ENCODE measurements at regions not wholly inside any gene's neighbourhood (a gene's known extent, or its start where the extent isn't known, plus 50 kb on each side); places are given as distances from the start of the nearest gene placed in this dataset.

DNA sequence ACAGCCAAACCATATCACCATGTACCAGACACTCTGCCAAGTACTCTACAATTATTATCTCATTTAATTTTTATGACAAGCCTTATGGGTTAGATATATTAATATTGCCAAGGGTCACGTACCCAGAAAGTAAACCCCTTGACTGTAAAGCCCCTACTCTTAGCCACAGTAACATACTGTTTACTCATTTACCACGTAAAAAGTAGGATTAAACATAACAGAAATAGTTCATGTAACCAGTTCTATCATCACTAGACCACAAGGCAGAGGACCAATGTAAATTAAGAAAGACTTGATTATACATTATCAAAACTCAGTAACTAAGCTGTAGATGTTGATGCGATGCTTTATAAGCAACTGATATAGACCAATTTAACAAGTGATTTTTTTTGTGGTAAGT, 101.5 kb upstream of the CNTNAP4 start:
- DNase-seq, result no peak

GRCh38 chr16:76176153-76176552, 101.0 kb upstream of the CNTNAP4 start:
- no peak for DNase-seq
- no peaks in the 10 kb centered on the region for H3K36me3 Mint-ChIP-seq (ENCODE audit: low read depth)
- H3K27me3 Mint-ChIP-seq (ENCODE audit: low read depth), result no peaks in the 10 kb centered on the region
- no peak for ATAC-seq
- H3K9me3 Mint-ChIP-seq (ENCODE audit: insufficient read depth), result peaks cover 4% of the 10 kb centered on the region
- ChIA-PET CTCF (no interaction called here), POLR2A (no interaction called here)
- no peak overlapping the region for H3K27ac Mint-ChIP-seq
- no peak overlapping the region for H3K4me3 Mint-ChIP-seq
- H3K4me1 Mint-ChIP-seq (ENCODE audit: low read depth), result no peaks in the 10 kb centered on the region

More for the DNA sequence above, 101.5 kb upstream of the CNTNAP4 start:
- H3K9me3 Mint-ChIP-seq (ENCODE audit: insufficient read depth), result peaks cover 4% of the 10 kb centered on the region
- H3K4me3 Mint-ChIP-seq, result no peak overlapping the region
- no peak for ATAC-seq
- H3K36me3 Mint-ChIP-seq (ENCODE audit: low read depth), result no peaks in the 10 kb centered on the region
- ChIA-PET CTCF (no interaction called here), POLR2A (no interaction called here)
- no peak overlapping the region for H3K27ac Mint-ChIP-seq
- H3K4me1 Mint-ChIP-seq (ENCODE audit: low read depth), result no peaks in the 10 kb centered on the region
- no peaks in the 10 kb centered on the region for H3K27me3 Mint-ChIP-seq (ENCODE audit: low read depth)

DNA sequence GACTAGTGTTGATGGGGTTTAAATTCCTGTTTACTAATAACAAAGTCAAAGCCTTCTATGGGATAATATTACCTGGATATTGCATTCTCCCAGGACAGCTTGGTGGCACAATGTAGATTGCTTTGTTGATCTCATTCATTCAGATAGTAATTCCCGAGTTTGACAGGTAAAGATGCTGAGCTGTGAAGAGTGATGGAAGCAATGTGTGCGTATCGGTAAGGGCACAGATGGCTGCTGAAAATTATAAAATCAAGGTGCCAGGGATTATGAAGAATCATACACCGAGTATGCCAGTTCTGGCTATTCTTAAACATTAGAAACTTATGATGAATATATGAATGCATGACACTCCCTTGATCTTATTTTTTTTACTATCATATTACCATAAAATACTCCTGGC, 100.6 kb upstream of the CNTNAP4 start:
- no peaks in the 10 kb centered on the region for H3K4me1 Mint-ChIP-seq (ENCODE audit: low read depth)
- H3K27ac Mint-ChIP-seq, result no peak overlapping the region
- ATAC-seq, result no peak
- CTCF ChIA-PET, result no interaction called here
- no peak overlapping the region for H3K4me3 Mint-ChIP-seq
- POLR2A ChIA-PET, result no interaction called here
- H3K36me3 Mint-ChIP-seq (ENCODE audit: low read depth), result no peaks in the 10 kb centered on the region
- H3K27me3 Mint-ChIP-seq (ENCODE audit: low read depth), result no peaks in the 10 kb centered on the region
- H3K9me3 Mint-ChIP-seq (ENCODE audit: insufficient read depth), result peaks cover 4% of the 10 kb centered on the region
- DNase-seq, result no peak

GRCh38 chr16:76182041-76182635, 95.1 kb upstream of the CNTNAP4 start:
- Mint-ChIP-seq H3K27ac (no peak overlapping the region), H3K4me1 (ENCODE audit: low read depth) (no peaks in the 10 kb centered on the region), H3K4me3 (no peak overlapping the region), H3K9me3 (ENCODE audit: insufficient read depth) (peaks cover 4% of the 10 kb centered on the region), H3K36me3 (ENCODE audit: low read depth) (no peaks in the 10 kb centered on the region), H3K27me3 (ENCODE audit: low read depth) (no peaks in the 10 kb centered on the region)
- ChIA-PET CTCF (no interaction called here), POLR2A (no interaction called here)
- DNase-seq (no peak), ATAC-seq (no peak)

DNA sequence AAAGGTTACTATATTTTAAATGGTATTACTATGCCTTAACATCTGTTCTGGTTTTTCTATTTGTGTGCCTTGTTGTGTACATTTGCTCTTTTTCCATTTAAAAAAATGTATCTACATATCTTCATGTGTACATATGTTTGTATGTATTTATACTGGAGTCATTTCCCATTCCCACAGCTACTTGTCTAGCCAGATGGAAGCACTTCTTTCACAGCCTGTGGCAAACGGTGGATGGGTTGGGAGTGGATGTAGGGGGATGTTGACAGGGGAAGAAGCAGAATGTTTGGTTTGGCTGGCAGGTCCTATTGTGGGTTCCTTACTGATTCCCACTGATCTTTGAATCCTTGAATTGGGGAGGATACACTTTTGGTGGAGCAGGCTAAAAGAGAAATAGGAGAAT, 93.6 kb upstream of the CNTNAP4 start:
- ChIA-PET CTCF (interaction anchor here (0.6 kb wide), 1 partner anchor 1402 kb away, joined by 3 read pairs; no protein-coding TSS in a partner anchor), POLR2A (no interaction called here)
- no peak for DNase-seq
- no peaks in the 10 kb centered on the region for H3K36me3 Mint-ChIP-seq (ENCODE audit: low read depth)
- no peaks in the 10 kb centered on the region for H3K4me1 Mint-ChIP-seq (ENCODE audit: low read depth)
- H3K27me3 Mint-ChIP-seq (ENCODE audit: low read depth), result no peaks in the 10 kb centered on the region
- no peak for ATAC-seq
- H3K27ac Mint-ChIP-seq, result no peak overlapping the region
- H3K9me3 Mint-ChIP-seq (ENCODE audit: insufficient read depth), result peaks cover 7% of the 10 kb centered on the region
- H3K4me3 Mint-ChIP-seq, result no peak overlapping the region

DNA sequence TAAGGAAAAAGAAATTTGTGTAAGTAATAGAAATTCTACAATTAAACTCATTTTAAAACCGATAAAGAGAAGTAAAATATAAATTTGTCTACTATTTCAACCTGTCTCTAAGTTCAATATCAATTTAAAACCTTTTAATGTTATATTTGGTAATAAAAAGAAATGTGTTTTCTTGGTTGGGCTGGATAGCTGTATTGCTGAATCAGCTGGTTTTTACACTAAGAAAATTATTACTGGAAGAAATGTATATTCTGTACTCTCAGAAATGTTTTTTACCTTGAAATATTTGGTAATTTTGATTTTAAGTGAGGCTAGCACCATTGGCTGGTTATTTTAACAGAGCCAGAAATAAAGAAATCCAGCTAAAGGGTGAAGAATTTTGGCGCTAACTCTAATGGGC, 87.1 kb upstream of the CNTNAP4 start:
- ChIA-PET POLR2A (no interaction called here), CTCF (no interaction called here)
- Mint-ChIP-seq H3K4me3 (no peak overlapping the region), H3K27ac (no peak overlapping the region), H3K4me1 (ENCODE audit: low read depth) (no peaks in the 10 kb centered on the region), H3K27me3 (ENCODE audit: low read depth) (no peaks in the 10 kb centered on the region), H3K9me3 (ENCODE audit: insufficient read depth) (peaks cover 7% of the 10 kb centered on the region), H3K36me3 (ENCODE audit: low read depth) (no peaks in the 10 kb centered on the region)
- ATAC-seq, result no peak
- DNase-seq, result no peak

DNA sequence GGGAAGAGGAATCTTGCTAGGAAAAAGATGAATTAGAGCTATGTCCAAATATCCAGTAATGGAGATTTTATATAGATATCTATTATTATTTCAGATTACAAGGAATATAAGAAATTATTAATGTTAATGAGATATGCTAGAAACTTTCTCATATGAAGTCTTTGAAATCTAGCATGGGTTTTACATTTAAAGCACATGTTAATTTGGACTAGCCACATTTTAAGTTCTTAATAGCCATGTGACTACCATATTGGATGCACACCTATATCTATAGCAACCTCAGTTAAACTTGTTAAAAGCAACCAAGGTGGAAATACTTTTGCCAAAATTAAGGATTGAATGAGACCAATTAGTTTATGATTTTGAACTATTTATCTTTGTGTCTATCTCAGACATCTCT, 86.7 kb upstream of the CNTNAP4 start:
- ATAC-seq, result no peak
- ChIA-PET POLR2A (no interaction called here), CTCF (no interaction called here)
- H3K9me3 Mint-ChIP-seq (ENCODE audit: insufficient read depth), result peaks cover 7% of the 10 kb centered on the region
- DNase-seq, result no peak
- H3K27me3 Mint-ChIP-seq (ENCODE audit: low read depth), result no peaks in the 10 kb centered on the region
- no peak overlapping the region for H3K4me3 Mint-ChIP-seq
- H3K27ac Mint-ChIP-seq, result no peak overlapping the region
- no peaks in the 10 kb centered on the region for H3K4me1 Mint-ChIP-seq (ENCODE audit: low read depth)
- no peaks in the 10 kb centered on the region for H3K36me3 Mint-ChIP-seq (ENCODE audit: low read depth)

DNA sequence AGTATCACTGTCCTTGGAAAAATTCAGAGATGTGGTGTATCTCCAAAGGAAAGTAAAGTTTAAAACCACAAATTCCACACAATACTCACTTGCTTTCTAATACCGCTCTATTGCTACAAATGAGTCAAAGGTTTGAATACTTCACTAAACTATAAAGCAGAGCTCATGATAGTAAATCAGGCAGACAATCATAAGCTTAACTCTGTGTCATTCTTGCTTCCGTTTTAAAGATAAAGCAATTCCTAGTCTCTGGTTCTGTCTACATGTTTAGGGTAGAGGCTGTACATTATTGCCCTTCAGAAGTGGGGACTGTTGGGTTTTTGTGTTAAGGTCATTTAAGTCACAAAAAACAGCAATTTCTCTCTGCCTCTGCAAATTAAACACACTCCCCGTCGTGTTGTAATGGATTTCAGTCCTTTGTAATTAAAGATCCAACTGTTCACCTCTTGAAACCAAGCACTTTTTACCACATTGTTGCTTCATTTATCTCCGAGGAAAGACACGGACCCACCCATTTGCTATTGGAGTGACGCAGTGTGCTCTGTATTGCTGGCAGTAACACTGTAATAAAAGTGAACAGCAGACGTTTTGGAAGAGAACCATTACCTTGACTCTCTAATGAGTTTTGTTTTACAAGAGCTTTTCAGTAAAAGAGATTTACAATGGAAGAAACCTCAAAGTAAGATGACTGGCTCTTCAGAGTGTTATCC, 83.1 kb upstream of the CNTNAP4 start:
- no peaks in the 10 kb centered on the region for H3K9me3 Mint-ChIP-seq (ENCODE audit: insufficient read depth)
- DNase-seq, result no peak
- no peak for ATAC-seq
- H3K4me3 Mint-ChIP-seq, result no peak overlapping the region
- ChIA-PET POLR2A (no interaction called here), CTCF (no interaction called here)
- H3K27ac Mint-ChIP-seq, result no peak overlapping the region
- H3K27me3 Mint-ChIP-seq (ENCODE audit: low read depth), result no peaks in the 10 kb centered on the region
- H3K36me3 Mint-ChIP-seq (ENCODE audit: low read depth), result no peaks in the 10 kb centered on the region
- no peaks in the 10 kb centered on the region for H3K4me1 Mint-ChIP-seq (ENCODE audit: low read depth)

GRCh38 chr16:76194616-76195015, 82.6 kb upstream of the CNTNAP4 start:
- no peaks in the 10 kb centered on the region for H3K9me3 Mint-ChIP-seq (ENCODE audit: insufficient read depth)
- ChIA-PET CTCF (no interaction called here), POLR2A (no interaction called here)
- no peaks in the 10 kb centered on the region for H3K36me3 Mint-ChIP-seq (ENCODE audit: low read depth)
- ATAC-seq (no peak), DNase-seq (no peak)
- no peaks in the 10 kb centered on the region for H3K27me3 Mint-ChIP-seq (ENCODE audit: low read depth)
- H3K4me3 Mint-ChIP-seq, result no peak overlapping the region
- no peaks in the 10 kb centered on the region for H3K4me1 Mint-ChIP-seq (ENCODE audit: low read depth)
- no peak overlapping the region for H3K27ac Mint-ChIP-seq

DNA sequence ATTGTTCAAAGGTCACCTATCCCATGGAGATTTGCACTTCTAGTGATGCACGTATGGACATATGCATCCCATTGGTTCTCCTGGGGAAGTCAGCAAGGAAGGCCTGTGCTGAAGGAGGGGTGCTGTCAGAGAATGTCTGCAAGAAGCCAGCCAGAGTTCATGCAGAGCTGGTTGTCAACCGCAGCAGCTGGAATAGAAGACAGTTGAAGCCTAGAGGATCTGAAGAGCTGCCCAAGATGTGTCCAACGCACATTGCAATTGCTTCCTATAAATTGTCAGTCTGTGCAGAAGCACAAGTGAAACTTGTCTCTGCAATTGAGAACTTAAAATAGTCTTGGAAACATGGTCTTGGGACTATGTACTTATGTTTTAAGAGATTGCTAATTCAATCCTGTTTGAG, 82.1 kb upstream of the CNTNAP4 start:
- DNase-seq (no peak), ATAC-seq (no peak)
- ChIA-PET POLR2A (no interaction called here), CTCF (no interaction called here)
- no peak overlapping the region for H3K27ac Mint-ChIP-seq
- no peaks in the 10 kb centered on the region for H3K27me3 Mint-ChIP-seq (ENCODE audit: low read depth)
- no peaks in the 10 kb centered on the region for H3K4me1 Mint-ChIP-seq (ENCODE audit: low read depth)
- H3K4me3 Mint-ChIP-seq, result no peak overlapping the region
- H3K36me3 Mint-ChIP-seq (ENCODE audit: low read depth), result no peaks in the 10 kb centered on the region
- no peaks in the 10 kb centered on the region for H3K9me3 Mint-ChIP-seq (ENCODE audit: insufficient read depth)

GRCh38 chr16:76195648-76196047, 81.6 kb upstream of the CNTNAP4 start:
- Mint-ChIP-seq H3K4me1 (ENCODE audit: low read depth) (no peaks in the 10 kb centered on the region), H3K36me3 (ENCODE audit: low read depth) (no peaks in the 10 kb centered on the region)

DNA sequence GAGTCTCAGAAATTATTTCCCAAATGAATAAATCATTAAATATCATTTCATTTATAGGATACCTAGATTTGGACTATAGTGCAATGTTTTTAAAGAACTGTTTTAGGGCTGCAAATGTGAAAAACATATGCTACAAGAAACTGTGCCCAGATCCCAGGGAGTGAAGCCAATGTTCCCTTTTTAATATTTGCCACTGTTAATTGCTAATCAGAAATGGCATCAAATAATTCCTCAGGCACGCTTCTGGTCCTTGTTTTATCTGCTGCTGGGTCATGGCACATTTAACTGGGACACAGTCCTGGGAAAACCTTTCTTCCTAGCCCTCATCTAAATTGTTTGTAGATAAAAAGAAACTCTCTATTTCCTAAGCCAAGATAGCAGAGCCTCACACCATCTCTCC, 79.3 kb upstream of the CNTNAP4 start:
- Mint-ChIP-seq H3K4me3 (no peak overlapping the region), H3K27me3 (ENCODE audit: low read depth) (no peaks in the 10 kb centered on the region), H3K9me3 (ENCODE audit: insufficient read depth) (no peaks in the 10 kb centered on the region), H3K4me1 (ENCODE audit: low read depth) (no peaks in the 10 kb centered on the region), H3K36me3 (ENCODE audit: low read depth) (no peaks in the 10 kb centered on the region), H3K27ac (no peak overlapping the region)
- ChIA-PET POLR2A (no interaction called here), CTCF (no interaction called here)
- ATAC-seq (no peak), DNase-seq (no peak)

More at GRCh38 chr16:76195648-76196047, 81.6 kb upstream of the CNTNAP4 start:
- ChIA-PET POLR2A (no interaction called here), CTCF (no interaction called here)
- no peaks in the 10 kb centered on the region for H3K27me3 Mint-ChIP-seq (ENCODE audit: low read depth)
- DNase-seq, result no peak
- no peaks in the 10 kb centered on the region for H3K9me3 Mint-ChIP-seq (ENCODE audit: insufficient read depth)
- H3K4me3 Mint-ChIP-seq, result no peak overlapping the region
- H3K27ac Mint-ChIP-seq, result no peak overlapping the region
- ATAC-seq, result no peak

GRCh38 chr16:76199681-76200220, 77.5 kb upstream of the CNTNAP4 start:
- no peak overlapping the region for H3K4me3 Mint-ChIP-seq
- H3K27ac Mint-ChIP-seq, result no peak overlapping the region
- ChIA-PET POLR2A (no interaction called here), CTCF (no interaction called here)
- no peak for ATAC-seq
- H3K36me3 Mint-ChIP-seq (ENCODE audit: low read depth), result no peaks in the 10 kb centered on the region
- H3K27me3 Mint-ChIP-seq (ENCODE audit: low read depth), result no peaks in the 10 kb centered on the region
- no peaks in the 10 kb centered on the region for H3K9me3 Mint-ChIP-seq (ENCODE audit: insufficient read depth)
- no peak for DNase-seq
- H3K4me1 Mint-ChIP-seq (ENCODE audit: low read depth), result peaks cover 4% of the 10 kb centered on the region
